DOHH2 (cell line): ENCODE measurements at regions not wholly inside any gene's neighbourhood (a gene's known extent, or its start where the extent isn't known, plus 50 kb on each side); places are given as distances from the start of the nearest gene placed in this dataset.
"Not testable (repeated sequence)": the region's sequence is repeated elsewhere in the genome, so short reads cannot be mapped to it uniquely, and the experiment has no call there.

Experiments used
- H3F3A ChIP-seq: fragments of 200-600 bp; sonication (generic), shearing (Covaris generic); 2 replicates; pipeline ENCODE4 v1.6.0; 2016; ENCODE audit warnings: antibody characterized with exemption, mild to moderate bottlenecking; ENCODE audit not compliant: control insufficient read depth, insufficient read depth
- H3K27ac ChIP-seq: fragments of 200-600 bp; sonication (generic); 2 replicates; pipeline ENCODE4 v1.5.1; 2014; ENCODE audit warnings: low read depth, mild to moderate bottlenecking, low read length, moderate library complexity
- H3K27me3 ChIP-seq: fragments of 200-600 bp; sonication (generic); 2 replicates; pipeline ENCODE4 v1.6.1; 2014; ENCODE audit warnings: mild to moderate bottlenecking, low read length, mixed read lengths; ENCODE audit not compliant: control insufficient read depth
- H3K36me3 ChIP-seq: fragments of 200-600 bp; sonication (generic); 2 replicates; pipeline ENCODE4 v1.6.1; 2014; ENCODE audit warnings: mild to moderate bottlenecking, low read length, moderate library complexity, mixed read lengths; ENCODE audit not compliant: control insufficient read depth
- H3K4me1 ChIP-seq: fragments of 200-600 bp; sonication (generic); 2 replicates; pipeline ENCODE4 v1.6.1; 2014; ENCODE audit warnings: mild to moderate bottlenecking, low read length, mixed read lengths; ENCODE audit not compliant: control insufficient read depth
- H3K4me2 ChIP-seq: fragments of 200-600 bp; sonication (generic); 2 replicates; pipeline ENCODE4 v1.6.0; 2014; ENCODE audit warnings: mild to moderate bottlenecking, low read length, moderate library complexity
- H3K4me3 ChIP-seq: fragments of 200-600 bp; sonication (generic); 2 replicates; pipeline ENCODE4 v1.5.1; 2014; ENCODE audit warnings: mild to moderate bottlenecking, low read length, mixed read lengths
- H3K79me2 ChIP-seq: fragments of 200-600 bp; sonication (generic); 2 replicates; pipeline ENCODE4 v1.6.1; 2014; ENCODE audit warnings: mild to moderate bottlenecking, low read length, mixed read lengths; ENCODE audit not compliant: control insufficient read depth
- H3K9me2 ChIP-seq: fragments of 200-600 bp; sonication (generic); replicated peaks from 2 replicates; pipeline ENCODE4 v1.6.1; 2014; ENCODE audit warnings: mild to moderate bottlenecking, low read length, mixed read lengths; ENCODE audit not compliant: control insufficient read depth
- H3K9me3 ChIP-seq: fragments of 200-600 bp; sonication (generic); 2 replicates; pipeline ENCODE4 v1.6.1; 2014; ENCODE audit warnings: antibody characterized with exemption, low read length, mixed read lengths; ENCODE audit not compliant: control insufficient read depth, insufficient read depth
- H4K20me1 ChIP-seq: fragments of 200-600 bp; sonication (generic); 2 replicates; pipeline ENCODE4 v1.6.0; 2014; ENCODE audit warnings: low read depth, mild to moderate bottlenecking, antibody characterized with exemption, low read length, moderate library complexity; ENCODE audit not compliant: control insufficient read depth, insufficient read depth
- EZH2phosphoT487 ChIP-seq: fragments of 200-600 bp; sonication (generic); IDR thresholded peaks from 2 replicates; pipeline ENCODE4 v1.6.1; 2017; ENCODE audit warnings: borderline replicate concordance, mild to moderate bottlenecking, antibody characterized with exemption, low read length, moderate library complexity, mixed read lengths
- TF ChIP-seq, protein P1 (sequence below): fragments of 200-600 bp; sonication (generic); IDR thresholded peaks from one replicate; pipeline ENCODE4 v1.5.1; 2014; ENCODE audit warnings: antibody characterized with exemption, mild to moderate bottlenecking, low read depth, low read length; ENCODE audit not compliant: poor library complexity, severe bottlenecking

DNA sequence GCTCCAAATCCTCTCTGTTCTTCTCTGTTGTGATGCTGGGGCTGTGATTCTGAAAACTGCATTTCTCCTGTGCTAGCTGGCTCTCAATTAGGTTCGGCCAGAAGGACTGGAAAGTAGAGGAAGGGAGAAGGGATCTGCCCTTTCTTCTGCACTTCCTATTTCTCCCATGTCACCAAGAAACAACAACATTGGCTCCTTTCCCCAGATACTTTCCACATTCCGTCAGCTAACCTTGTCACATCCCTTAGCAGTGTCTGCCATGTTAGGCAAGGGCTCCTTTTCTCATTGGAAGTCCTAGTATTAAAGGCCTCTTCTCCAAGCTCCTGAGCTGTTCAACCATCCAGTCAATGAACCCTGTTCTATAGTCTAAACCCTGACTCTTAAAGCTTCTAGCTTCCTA lies 171.1 kb downstream of the ZNF621 start:
- no peaks in the 10 kb centered on the region for H3K4me1 ChIP-seq
- TF ChIP-seq, protein P1, sequence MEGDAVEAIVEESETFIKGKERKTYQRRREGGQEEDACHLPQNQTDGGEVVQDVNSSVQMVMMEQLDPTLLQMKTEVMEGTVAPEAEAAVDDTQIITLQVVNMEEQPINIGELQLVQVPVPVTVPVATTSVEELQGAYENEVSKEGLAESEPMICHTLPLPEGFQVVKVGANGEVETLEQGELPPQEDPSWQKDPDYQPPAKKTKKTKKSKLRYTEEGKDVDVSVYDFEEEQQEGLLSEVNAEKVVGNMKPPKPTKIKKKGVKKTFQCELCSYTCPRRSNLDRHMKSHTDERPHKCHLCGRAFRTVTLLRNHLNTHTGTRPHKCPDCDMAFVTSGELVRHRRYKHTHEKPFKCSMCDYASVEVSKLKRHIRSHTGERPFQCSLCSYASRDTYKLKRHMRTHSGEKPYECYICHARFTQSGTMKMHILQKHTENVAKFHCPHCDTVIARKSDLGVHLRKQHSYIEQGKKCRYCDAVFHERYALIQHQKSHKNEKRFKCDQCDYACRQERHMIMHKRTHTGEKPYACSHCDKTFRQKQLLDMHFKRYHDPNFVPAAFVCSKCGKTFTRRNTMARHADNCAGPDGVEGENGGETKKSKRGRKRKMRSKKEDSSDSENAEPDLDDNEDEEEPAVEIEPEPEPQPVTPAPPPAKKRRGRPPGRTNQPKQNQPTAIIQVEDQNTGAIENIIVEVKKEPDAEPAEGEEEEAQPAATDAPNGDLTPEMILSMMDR = no peak
- no peak for TF ChIP-seq EZH2phosphoT487
- no peak overlapping the region for H3K4me2 ChIP-seq
- H3K9me2 ChIP-seq = no peaks in the 10 kb centered on the region
- H3K27me3 ChIP-seq = peaks cover 9% of the 10 kb centered on the region
- no peaks in the 10 kb centered on the region for H4K20me1 ChIP-seq
- no peak overlapping the region for H3K4me3 ChIP-seq
- no peaks in the 10 kb centered on the region for H3F3A ChIP-seq
- no peak overlapping the region for H3K27ac ChIP-seq
- no peaks in the 10 kb centered on the region for H3K36me3 ChIP-seq
- H3K79me2 ChIP-seq = no peaks in the 10 kb centered on the region
- H3K9me3 ChIP-seq = no peaks in the 10 kb centered on the region

DNA sequence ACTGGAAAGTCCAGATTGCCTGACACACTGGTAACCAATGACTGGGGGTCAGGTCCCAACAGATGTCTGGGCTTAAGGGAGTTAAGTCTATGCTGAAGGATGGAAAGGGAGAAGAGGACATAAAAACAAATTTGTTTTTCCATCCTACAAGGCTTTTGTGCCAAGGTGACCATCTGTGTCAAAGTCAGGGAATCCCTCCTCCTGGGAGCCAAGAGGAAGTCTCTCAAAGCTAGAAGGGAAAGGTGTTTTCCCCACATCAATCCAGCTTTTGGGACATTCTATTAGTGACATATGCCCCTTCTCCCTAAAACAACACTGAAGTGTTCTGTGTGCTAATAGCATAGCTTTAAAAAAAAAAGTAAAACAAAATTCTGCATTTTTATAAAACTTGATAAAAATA lies 173.9 kb downstream of the ZNF621 start:
- H3K4me2 ChIP-seq, H3K27ac ChIP-seq, H3K4me1 ChIP-seq: not testable (repeated sequence)

DNA sequence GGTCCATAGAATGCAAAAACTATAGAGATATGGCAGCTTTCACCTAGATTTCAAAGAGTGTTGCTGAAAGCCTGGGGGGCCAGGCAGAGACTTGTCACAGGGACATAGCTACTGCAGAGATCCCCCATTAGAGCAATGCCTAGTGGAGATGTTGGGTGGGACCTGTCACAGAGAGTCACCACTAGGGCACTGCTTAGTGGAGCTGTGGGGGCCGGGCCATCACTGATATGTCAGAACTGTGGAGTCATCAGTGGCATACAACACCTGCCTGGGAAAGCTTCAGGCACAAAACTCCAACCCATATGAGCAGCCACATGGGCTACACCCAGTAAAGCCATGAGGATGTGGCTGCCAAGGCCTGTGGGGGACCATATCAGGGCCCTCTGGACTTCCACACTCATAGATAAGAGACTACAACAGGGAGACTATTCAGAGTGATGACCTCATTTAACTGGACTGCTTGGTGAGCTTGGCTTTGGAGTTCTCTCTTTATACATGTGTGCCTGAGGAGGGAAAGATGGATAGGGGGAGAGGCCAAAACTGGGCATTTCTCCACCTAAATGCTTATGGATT lies 176.3 kb downstream of the ZNF621 start:
- no peaks in the 10 kb centered on the region for H3F3A ChIP-seq
- no peaks in the 10 kb centered on the region for H3K4me1 ChIP-seq
- H3K27ac ChIP-seq = no peak overlapping the region
- TF ChIP-seq EZH2phosphoT487 = no peak
- TF ChIP-seq, protein P1 = no peak
- no peaks in the 10 kb centered on the region for H3K36me3 ChIP-seq
- H3K4me2 ChIP-seq = no peak overlapping the region
- H3K9me2 ChIP-seq = no peaks in the 10 kb centered on the region
- H3K79me2 ChIP-seq = no peaks in the 10 kb centered on the region
- no peaks in the 10 kb centered on the region for H3K9me3 ChIP-seq
- peaks cover 4% of the 10 kb centered on the region; the same call in 1 of the 2 replicates for H3K27me3 ChIP-seq
- no peak overlapping the region for H3K4me3 ChIP-seq
- no peaks in the 10 kb centered on the region for H4K20me1 ChIP-seq

More for the DNA sequence above, 173.9 kb downstream of the ZNF621 start:
- not testable (repeated sequence) for H3K36me3 ChIP-seq, H3K4me3 ChIP-seq, H3K9me3 ChIP-seq, H3K27me3 ChIP-seq, H4K20me1 ChIP-seq, H3K79me2 ChIP-seq, H3F3A ChIP-seq, H3K9me2 ChIP-seq

DNA sequence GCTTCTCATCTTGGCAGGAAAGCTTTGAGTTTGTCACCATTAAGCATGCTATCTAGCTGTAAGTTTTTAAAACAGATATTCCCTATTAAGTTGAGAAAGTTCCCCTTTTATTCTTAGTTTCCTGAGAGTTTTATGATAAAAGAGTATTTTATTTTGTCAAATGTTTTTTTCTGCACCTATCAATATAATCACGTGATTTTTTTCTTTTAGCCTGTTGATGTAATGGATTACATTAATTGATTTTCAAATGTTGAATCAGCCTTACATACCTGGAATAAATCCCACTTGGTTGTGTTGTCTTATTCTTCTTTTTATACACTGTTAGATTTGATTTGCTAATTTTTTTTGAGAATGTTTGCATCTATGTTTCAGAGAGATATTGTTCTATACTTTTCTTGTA lies 179.5 kb downstream of the ZNF621 start:
- Histone ChIP-seq H3K36me3 (no peaks in the 10 kb centered on the region), H3K4me1 (no peaks in the 10 kb centered on the region), H3K9me3 (no peaks in the 10 kb centered on the region; the same call in 1 of the 2 replicates), H3K4me2 (no peak overlapping the region), H3K9me2 (no peaks in the 10 kb centered on the region), H3K79me2 (no peaks in the 10 kb centered on the region), H3K4me3 (no peak overlapping the region), H3F3A (no peaks in the 10 kb centered on the region), H4K20me1 (no peaks in the 10 kb centered on the region), H3K27me3 (no peaks in the 10 kb centered on the region), H3K27ac (no peak overlapping the region)
- TF ChIP-seq, protein P1 = no peak
- no peak for TF ChIP-seq EZH2phosphoT487
